Endodermal cell (in vitro differentiated cells): ENCODE measurements at regions not wholly inside any gene's neighbourhood (a gene's known extent, or its start where the extent isn't known, plus 50 kb on each side); places are given as distances from the start of the nearest gene placed in this dataset.

ENCODE experiments used
- DNase-seq: peaks from one replicate; pipeline ENCODE4 v3.0.0-alpha.2; 2017
- H3K27ac ChIP-seq: 2 replicates; pipeline ENCODE4 v1.5.1; 2013; ENCODE audit warnings: mild to moderate bottlenecking, low read depth, low read length, moderate library complexity
- H3K27me3 ChIP-seq: 2 replicates; pipeline ENCODE4 v1.6.1; 2013; ENCODE audit warnings: mild to moderate bottlenecking, low read length, moderate library complexity; ENCODE audit not compliant: insufficient read depth, control insufficient read depth, poor library complexity, severe bottlenecking
- H3K36me3 ChIP-seq: 2 replicates; pipeline ENCODE4 v1.7.0; 2013; ENCODE audit warnings: mild to moderate bottlenecking, low read length, moderate library complexity; ENCODE audit not compliant: control insufficient read depth, insufficient read depth
- H3K4me1 ChIP-seq: one replicate; pipeline ENCODE4 v1.7.0; 2013; ENCODE audit warnings: low read length; ENCODE audit not compliant: control insufficient read depth, insufficient read depth
- H3K4me3 ChIP-seq: 2 replicates; pipeline ENCODE4 v1.5.1; 2013; ENCODE audit warnings: mild to moderate bottlenecking, low read length, moderate library complexity
- H3K9ac ChIP-seq: 2 replicates; pipeline ENCODE4 v1.6.1; 2013; ENCODE audit warnings: mild to moderate bottlenecking, low read length, moderate library complexity; ENCODE audit not compliant: poor library complexity, severe bottlenecking; ENCODE audit errors: extremely low read depth
- H3K9me3 ChIP-seq: 2 replicates; pipeline ENCODE4 v1.6.1; 2013; ENCODE audit warnings: mild to moderate bottlenecking, low read length, moderate library complexity; ENCODE audit not compliant: control insufficient read depth
- H3K27ac Mint-ChIP-seq: 2 replicates; pipeline ENCODE4 v1.8.0; 2020; ENCODE audit warnings: mixed read lengths
- H3K27me3 Mint-ChIP-seq: 2 replicates; pipeline ENCODE4 v1.8.0; 2021; ENCODE audit warnings: mild to moderate bottlenecking, mixed read lengths; ENCODE audit not compliant: insufficient read depth
- H3K36me3 Mint-ChIP-seq: 2 replicates; pipeline ENCODE4 v1.8.0; 2020; ENCODE audit warnings: low read depth, mixed read lengths
- H3K4me1 Mint-ChIP-seq: 2 replicates; pipeline ENCODE4 v1.8.0; 2020; ENCODE audit warnings: mixed read lengths
- H3K4me3 Mint-ChIP-seq: 2 replicates; pipeline ENCODE4 v1.8.0; 2020; ENCODE audit warnings: mild to moderate bottlenecking, moderate library complexity, mixed read lengths
- H3K9me3 Mint-ChIP-seq: 2 replicates; pipeline ENCODE4 v1.8.0; 2020; ENCODE audit warnings: mild to moderate bottlenecking, mixed read lengths
- WGBS, 2 experiments: methylation state at CpG; one replicate each; pipeline versions ENCODE4 v1.1.5 to v1.1.7; 2013; ENCODE audit warnings: missing lambda C conversion rate in 2 of 2, mixed read lengths in 1 of 2; ENCODE audit not compliant: insufficient coverage in 1 of 2, insufficient read length in 1 of 2; 5-methylcytosine and 5-hydroxymethylcytosine counted together
- TF ChIP-seq, protein P1 (sequence below): fragments of 200-600 bp; sonication (generic); conservative IDR thresholded peaks from 2 replicates; pipeline ENCODE4 v1.5.0; 2021; ENCODE audit warnings: antibody characterized with exemption, mild to moderate bottlenecking

GRCh38 chr2:205892665-205893259 lies 193.2 kb downstream of the INO80D start:
- Mint-ChIP-seq H3K27me3 (peaks cover 7% of the 10 kb centered on the region), H3K9me3 (no peaks in the 10 kb centered on the region), H3K4me1 (no peaks in the 10 kb centered on the region), H3K36me3 (no peaks in the 10 kb centered on the region), H3K4me3 (no peak overlapping the region), H3K27ac (no peak overlapping the region)
- Histone ChIP-seq H3K4me1 (no peaks in the 10 kb centered on the region), H3K36me3 (no peaks in the 10 kb centered on the region), H3K27me3 (no peaks in the 10 kb centered on the region), H3K9me3 (no peaks in the 10 kb centered on the region), H3K4me3 (no peak overlapping the region), H3K9ac (no peak overlapping the region), H3K27ac (no peak overlapping the region)
- TF ChIP-seq, protein P1, sequence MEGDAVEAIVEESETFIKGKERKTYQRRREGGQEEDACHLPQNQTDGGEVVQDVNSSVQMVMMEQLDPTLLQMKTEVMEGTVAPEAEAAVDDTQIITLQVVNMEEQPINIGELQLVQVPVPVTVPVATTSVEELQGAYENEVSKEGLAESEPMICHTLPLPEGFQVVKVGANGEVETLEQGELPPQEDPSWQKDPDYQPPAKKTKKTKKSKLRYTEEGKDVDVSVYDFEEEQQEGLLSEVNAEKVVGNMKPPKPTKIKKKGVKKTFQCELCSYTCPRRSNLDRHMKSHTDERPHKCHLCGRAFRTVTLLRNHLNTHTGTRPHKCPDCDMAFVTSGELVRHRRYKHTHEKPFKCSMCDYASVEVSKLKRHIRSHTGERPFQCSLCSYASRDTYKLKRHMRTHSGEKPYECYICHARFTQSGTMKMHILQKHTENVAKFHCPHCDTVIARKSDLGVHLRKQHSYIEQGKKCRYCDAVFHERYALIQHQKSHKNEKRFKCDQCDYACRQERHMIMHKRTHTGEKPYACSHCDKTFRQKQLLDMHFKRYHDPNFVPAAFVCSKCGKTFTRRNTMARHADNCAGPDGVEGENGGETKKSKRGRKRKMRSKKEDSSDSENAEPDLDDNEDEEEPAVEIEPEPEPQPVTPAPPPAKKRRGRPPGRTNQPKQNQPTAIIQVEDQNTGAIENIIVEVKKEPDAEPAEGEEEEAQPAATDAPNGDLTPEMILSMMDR: no peak
- no peak for DNase-seq
- WGBS, 2 experiments: 92 to 95% methylated on average over 17 of the region's 17 CpGs

GRCh38 chr2:205892251-205892655 lies 193.7 kb downstream of the INO80D start:
- no peaks in the 10 kb centered on the region for H3K36me3 ChIP-seq
- H3K36me3 Mint-ChIP-seq: no peaks in the 10 kb centered on the region
- H3K4me1 ChIP-seq: no peaks in the 10 kb centered on the region
- DNase-seq: no peak
- no peak overlapping the region for H3K9ac ChIP-seq
- no peaks in the 10 kb centered on the region for H3K9me3 Mint-ChIP-seq
- peak overlapping the region; percentile 32 for H3K27ac ChIP-seq
- H3K27me3 Mint-ChIP-seq: peaks cover 7% of the 10 kb centered on the region
- TF ChIP-seq, protein P1: no peak
- H3K27me3 ChIP-seq: no peaks in the 10 kb centered on the region
- H3K4me3 ChIP-seq: no peak overlapping the region
- no peak overlapping the region for H3K4me3 Mint-ChIP-seq
- WGBS, 2 experiments: 80 to 89% methylated on average over 9 to 10 of the region's 10 CpGs
- no peaks in the 10 kb centered on the region for H3K9me3 ChIP-seq
- no peaks in the 10 kb centered on the region for H3K4me1 Mint-ChIP-seq
- no peak overlapping the region for H3K27ac Mint-ChIP-seq

GRCh38 chr2:205889114-205889513 lies 196.9 kb downstream of the INO80D start:
- H3K9me3 ChIP-seq: no peaks in the 10 kb centered on the region
- no peaks in the 10 kb centered on the region for H3K36me3 ChIP-seq
- H3K4me3 Mint-ChIP-seq: no peak overlapping the region
- no peaks in the 10 kb centered on the region for H3K36me3 Mint-ChIP-seq
- no peaks in the 10 kb centered on the region for H3K9me3 Mint-ChIP-seq
- peaks cover 5% of the 10 kb centered on the region for H3K27me3 Mint-ChIP-seq
- H3K27ac Mint-ChIP-seq: no peak overlapping the region
- no peak overlapping the region for H3K27ac ChIP-seq
- H3K4me1 Mint-ChIP-seq: no peaks in the 10 kb centered on the region
- no peak overlapping the region for H3K4me3 ChIP-seq
- WGBS, 2 experiments: 80 to 95% methylated on average over 1 to 3 of the region's 3 CpGs
- DNase-seq: no peak
- no peaks in the 10 kb centered on the region for H3K4me1 ChIP-seq
- H3K9ac ChIP-seq: no peak overlapping the region
- TF ChIP-seq, protein P1: no peak
- H3K27me3 ChIP-seq: no peaks in the 10 kb centered on the region
